CD4-positive, CD25-positive, alpha-beta regulatory T cell (primary cell): ENCODE measurements at regions not wholly inside any gene's neighbourhood (a gene's known extent, or its start where the extent isn't known, plus 50 kb on each side); places are given as distances from the start of the nearest gene placed in this dataset.

Experiments
- ATAC-seq, 2 donors: fragments of 150-1000 bp; cut with Tn5 transposase; one replicate each; pipeline ENCODE4 v1.10.0; 2021; ENCODE audit warnings: low read depth in 2 of 2, moderate number of reproducible peaks in 2 of 2, moderate library complexity in 1 of 2
- DNase-seq, 3 donors: peaks; one replicate each; pipeline versions ENCODE4 v3.0.0 to v3.0.0-alpha.2; 2012 to 2022; ENCODE audit warnings: mixed read lengths in 1 of 3
- H3K27ac ChIP-seq: one replicate; pipeline ENCODE4 v1.7.0; 2013; ENCODE audit warnings: mild to moderate bottlenecking, low read length; ENCODE audit not compliant: insufficient read depth, poor library complexity, severe bottlenecking
- H3K27me3 ChIP-seq: one replicate; pipeline ENCODE4 v1.7.0; 2013; ENCODE audit warnings: low read length; ENCODE audit not compliant: control insufficient read depth, insufficient read depth
- H3K36me3 ChIP-seq: one replicate; pipeline ENCODE4 v1.7.0; 2013; ENCODE audit warnings: mild to moderate bottlenecking, low read length, moderate library complexity; ENCODE audit not compliant: control insufficient read depth, insufficient read depth
- H3K4me1 ChIP-seq: 2 replicates; pipeline ENCODE4 v1.7.0; 2013; ENCODE audit warnings: mild to moderate bottlenecking, low read length; ENCODE audit not compliant: insufficient read depth, control insufficient read depth, poor library complexity, severe bottlenecking
- H3K4me3 ChIP-seq: one replicate; pipeline ENCODE4 v1.7.0; 2013; ENCODE audit warnings: low read depth, mild to moderate bottlenecking, low read length, moderate library complexity
- H3K9me3 ChIP-seq, 2 experiments: 1 replicate in 1 of 2; 2 replicates in 1 of 2; pipeline ENCODE4 v1.7.0; 2013; ENCODE audit warnings: low read length in 2 of 2, mild to moderate bottlenecking in 1 of 2, moderate library complexity in 1 of 2; ENCODE audit not compliant: control insufficient read depth in 2 of 2
- H3K27ac Mint-ChIP-seq, 3 donors: one replicate each; pipeline ENCODE4 v1.8.0; 2020 to 2022; ENCODE audit warnings: mild to moderate bottlenecking in 3 of 3, mixed read lengths in 3 of 3, moderate library complexity in 2 of 3
- H3K27me3 Mint-ChIP-seq: one replicate; pipeline ENCODE4 v1.8.0; 2022; ENCODE audit warnings: mild to moderate bottlenecking, mixed read lengths
- H3K36me3 Mint-ChIP-seq: one replicate; pipeline ENCODE4 v1.8.0; 2020; ENCODE audit warnings: mixed read lengths
- H3K4me1 Mint-ChIP-seq, 4 donors: one replicate each; pipeline ENCODE4 v1.8.0; 2020 to 2022; ENCODE audit warnings: mixed read lengths in 4 of 4, mild to moderate bottlenecking in 1 of 4
- H3K4me3 Mint-ChIP-seq, 4 donors: one replicate each; pipeline ENCODE4 v1.8.0; 2020 to 2022; ENCODE audit warnings: mild to moderate bottlenecking in 4 of 4, mixed read lengths in 4 of 4, moderate library complexity in 3 of 4
- H3K9me3 Mint-ChIP-seq, 7 donors: one replicate each; pipeline ENCODE4 v1.8.0; 2020 to 2022; ENCODE audit warnings: mixed read lengths in 7 of 7, mild to moderate bottlenecking in 3 of 7, moderate library complexity in 2 of 7

- Mint-ChIP-seq H3K27me3 (no peaks in the 10 kb centered on the region), H3K36me3 (no peaks in the 10 kb centered on the region), H3K4me1 (no peaks in the 10 kb centered on the region), H3K9me3 (peaks cover 0 to 6% (median 2%) of the 10 kb centered on the region in 7 donors), H3K4me3 (no peak overlapping the region), H3K27ac (no peak overlapping the region)
- ATAC-seq (no peak), DNase-seq (no peak)
- H3K9me3 ChIP-seq = no peaks in the 10 kb centered on the region
- no peak overlapping the region for H3K27ac ChIP-seq
- no peak overlapping the region for H3K4me3 ChIP-seq
- H3K4me1 ChIP-seq = no peaks in the 10 kb centered on the region
- no peaks in the 10 kb centered on the region for H3K27me3 ChIP-seq
- no peaks in the 10 kb centered on the region for H3K36me3 ChIP-seq
Measured at GRCh38 chr13:79671420-79671819, 190.5 kb downstream of the NDFIP2 start.

- no peaks in the 10 kb centered on the region for H3K27me3 ChIP-seq
- H3K27ac ChIP-seq = no peak overlapping the region
- DNase-seq (no peak), ATAC-seq (no peak)
- H3K27me3 Mint-ChIP-seq = peaks cover 6% of the 10 kb centered on the region
- no peaks in the 10 kb centered on the region for H3K36me3 Mint-ChIP-seq
- H3K27ac Mint-ChIP-seq = no peak overlapping the region
- H3K4me1 ChIP-seq = no peaks in the 10 kb centered on the region
- H3K4me3 Mint-ChIP-seq = no peak overlapping the region
- peaks cover 0 to 6% (median 2%) of the 10 kb centered on the region in 7 donors for H3K9me3 Mint-ChIP-seq
- no peaks in the 10 kb centered on the region for H3K36me3 ChIP-seq
- H3K4me3 ChIP-seq = no peak overlapping the region
- H3K9me3 ChIP-seq = no peaks in the 10 kb centered on the region
- no peaks in the 10 kb centered on the region for H3K4me1 Mint-ChIP-seq
Measured at GRCh38 chr13:79668201-79668752, 187.3 kb downstream of the NDFIP2 start.

GRCh38 chr13:79667771-79668170, 186.8 kb downstream of the NDFIP2 start:
- DNase-seq = no peak
- no peak for ATAC-seq
- Histone ChIP-seq H3K9me3 (no peaks in the 10 kb centered on the region), H3K27me3 (no peaks in the 10 kb centered on the region), H3K4me3 (no peak overlapping the region), H3K36me3 (no peaks in the 10 kb centered on the region), H3K27ac (no peak overlapping the region), H3K4me1 (no peaks in the 10 kb centered on the region)
- Mint-ChIP-seq H3K27ac (no peak overlapping the region), H3K27me3 (peaks cover 6% of the 10 kb centered on the region), H3K9me3 (peaks cover 0 to 7% (median 2%) of the 10 kb centered on the region in 7 donors), H3K36me3 (no peaks in the 10 kb centered on the region), H3K4me1 (no peaks in the 10 kb centered on the region), H3K4me3 (no peak overlapping the region)

GRCh38 chr13:79663977-79664636, 183.2 kb downstream of the NDFIP2 start:
- no peaks in the 10 kb centered on the region for H3K36me3 ChIP-seq
- no peak overlapping the region for H3K27ac ChIP-seq
- no peak for DNase-seq
- H3K4me1 ChIP-seq = no peaks in the 10 kb centered on the region
- Mint-ChIP-seq H3K4me3 (no peak overlapping the region), H3K27ac (no peak overlapping the region), H3K4me1 (no peaks in the 10 kb centered on the region), H3K36me3 (no peaks in the 10 kb centered on the region), H3K9me3 (peaks cover 0 to 5% (median 0%) of the 10 kb centered on the region in 7 donors), H3K27me3 (peaks cover 8% of the 10 kb centered on the region)
- H3K27me3 ChIP-seq = no peaks in the 10 kb centered on the region
- no peak overlapping the region for H3K4me3 ChIP-seq
- H3K9me3 ChIP-seq = no peaks in the 10 kb centered on the region
- no peak for ATAC-seq

- no peak overlapping the region for H3K4me3 ChIP-seq
- no peaks in the 10 kb centered on the region for H3K4me1 Mint-ChIP-seq
- H3K4me3 Mint-ChIP-seq = no peak overlapping the region
Measured at GRCh38 chr13:79663435-79663834, 182.5 kb downstream of the NDFIP2 start.

GRCh38 chr13:79662882-79663281, 181.9 kb downstream of the NDFIP2 start:
- ATAC-seq = no peak

More at GRCh38 chr13:79663435-79663834, 182.5 kb downstream of the NDFIP2 start:
- Mint-ChIP-seq H3K27ac (no peak overlapping the region), H3K27me3 (peaks cover 11% of the 10 kb centered on the region), H3K36me3 (no peaks in the 10 kb centered on the region), H3K9me3 (peaks cover 0 to 5% (median 0%) of the 10 kb centered on the region in 7 donors)
- Histone ChIP-seq H3K36me3 (no peaks in the 10 kb centered on the region), H3K27me3 (no peaks in the 10 kb centered on the region), H3K4me1 (no peaks in the 10 kb centered on the region), H3K27ac (no peak overlapping the region), H3K9me3 (no peaks in the 10 kb centered on the region)
- no peak for DNase-seq
- no peak for ATAC-seq

GRCh38 chr13:79660361-79660760, 179.4 kb downstream of the NDFIP2 start:
- DNase-seq (no peak), ATAC-seq (no peak)
- Mint-ChIP-seq H3K4me1 (no peaks in the 10 kb centered on the region), H3K27me3 (peaks cover 16% of the 10 kb centered on the region), H3K4me3 (no peak overlapping the region), H3K27ac (no peak overlapping the region), H3K36me3 (no peaks in the 10 kb centered on the region), H3K9me3 (peaks cover 0 to 2% (median 0%) of the 10 kb centered on the region in 7 donors)
- Histone ChIP-seq H3K9me3 (no peaks in the 10 kb centered on the region), H3K27me3 (no peaks in the 10 kb centered on the region), H3K4me1 (no peaks in the 10 kb centered on the region), H3K36me3 (no peaks in the 10 kb centered on the region), H3K27ac (no peak overlapping the region), H3K4me3 (no peak overlapping the region)

More at GRCh38 chr13:79662882-79663281, 181.9 kb downstream of the NDFIP2 start:
- Histone ChIP-seq H3K4me3 (no peak overlapping the region), H3K36me3 (no peaks in the 10 kb centered on the region), H3K27ac (no peak overlapping the region), H3K27me3 (no peaks in the 10 kb centered on the region), H3K4me1 (no peaks in the 10 kb centered on the region), H3K9me3 (no peaks in the 10 kb centered on the region)
- Mint-ChIP-seq H3K4me1 (no peaks in the 10 kb centered on the region), H3K9me3 (peaks cover 0 to 5% (median 0%) of the 10 kb centered on the region in 7 donors), H3K27ac (no peak overlapping the region), H3K4me3 (no peak overlapping the region), H3K36me3 (no peaks in the 10 kb centered on the region), H3K27me3 (peaks cover 11% of the 10 kb centered on the region)
- DNase-seq = no peak

GRCh38 chr13:79659121-79659521, 178.2 kb downstream of the NDFIP2 start:
- Histone ChIP-seq H3K4me1 (no peaks in the 10 kb centered on the region), H3K27me3 (no peaks in the 10 kb centered on the region), H3K9me3 (no peaks in the 10 kb centered on the region), H3K27ac (no peak overlapping the region), H3K36me3 (no peaks in the 10 kb centered on the region), H3K4me3 (no peak overlapping the region)
- no peaks in the 10 kb centered on the region for H3K36me3 Mint-ChIP-seq
- no peak overlapping the region for H3K4me3 Mint-ChIP-seq
- peaks cover 23% of the 10 kb centered on the region for H3K27me3 Mint-ChIP-seq
- peaks cover 0 to 2% (median 0%) of the 10 kb centered on the region in 7 donors for H3K9me3 Mint-ChIP-seq
- DNase-seq (no peak), ATAC-seq (no peak)
- no peaks in the 10 kb centered on the region for H3K4me1 Mint-ChIP-seq
- H3K27ac Mint-ChIP-seq = no peak overlapping the region
